PC-3 (cell line): ENCODE measurements at regions not wholly inside any gene's neighbourhood (a gene's known extent, or its start where the extent isn't known, plus 50 kb on each side); places are given as distances from the start of the nearest gene placed in this dataset.

ENCODE experiments used
- ATAC-seq: fragments of 200-7000 bp; cut with Tn5 transposase; 2 replicates; pipeline ENCODE4 v1.9.1; 2020; ENCODE audit warnings: mild to moderate bottlenecking, moderate library complexity
- BruUV-seq: library from RNA; stranded (reverse); fragments of 400-500 nt; replicated peaks from 2 replicates; lab custom pipeline; 2021; lab: Mats Ljungman, UMichigan
- CTCF ChIA-PET: fragments of 300-600 bp; sonication (Branson Sonifier 250); formaldehyde crosslinking; loops from one replicate; lab custom pipeline; 2022; ENCODE audit warnings: antibody characterized with exemption; lab: Charles Lee
- POLR2A ChIA-PET: fragments of 300-600 bp; sonication (Branson Sonifier 250); formaldehyde crosslinking; loops from one replicate; lab custom pipeline; 2022; ENCODE audit warnings: antibody characterized with exemption; ENCODE audit not compliant: unreplicated experiment; lab: Charles Lee
- DNase-seq: peaks from one replicate; pipeline ENCODE4 v3.0.0-alpha.2; 2015
- H2AFZ ChIP-seq: fragments of 300-600 bp; sonication (generic); 2 replicates; pipeline ENCODE4 v1.6.0; 2016; ENCODE audit warnings: antibody characterized with exemption, low read length
- H3F3A ChIP-seq: fragments of 300-600 bp; sonication (generic); one replicate; pipeline ENCODE4 v1.6.0; 2017; ENCODE audit warnings: antibody characterized with exemption, low read length, control low read depth, mild to moderate bottlenecking; ENCODE audit not compliant: unreplicated experiment
- H3K27ac ChIP-seq: fragments of 300-600 bp; sonication (generic); 2 replicates; pipeline ENCODE4 v1.5.1; 2016; ENCODE audit warnings: mild to moderate bottlenecking, low read length
- H3K27me3 ChIP-seq: fragments of 300-600 bp; sonication (generic); 2 replicates; pipeline ENCODE4 v1.6.1; 2016; ENCODE audit warnings: low read length, mixed read lengths
- H3K36me3 ChIP-seq: fragments of 300-600 bp; sonication (generic); 2 replicates; pipeline ENCODE4 v1.6.1; 2016; ENCODE audit warnings: low read depth, mixed run types, low read length, mixed read lengths
- H3K4me1 ChIP-seq: fragments of 300-600 bp; sonication (generic); 2 replicates; pipeline ENCODE4 v1.5.1; 2016; ENCODE audit warnings: low read length; ENCODE audit not compliant: insufficient read depth
- H3K4me2 ChIP-seq: fragments of 300-600 bp; sonication (generic); 2 replicates; pipeline ENCODE4 v1.6.0; 2016; ENCODE audit warnings: low read length
- H3K4me3 ChIP-seq: fragments of 300-600 bp; sonication (generic); 2 replicates; pipeline ENCODE4 v1.5.1; 2016; ENCODE audit warnings: mild to moderate bottlenecking, low read length, mixed read lengths
- H3K79me2 ChIP-seq: fragments of 300-600 bp; sonication (generic); 2 replicates; pipeline ENCODE4 v1.6.1; 2017; ENCODE audit warnings: low read length, mixed read lengths
- H3K9ac ChIP-seq: fragments of 300-600 bp; sonication (generic); 2 replicates; pipeline ENCODE4 v1.6.0; 2016; ENCODE audit warnings: mild to moderate bottlenecking, low read length
- H3K9me2 ChIP-seq: fragments of 300-600 bp; sonication (generic); replicated peaks from 2 replicates; pipeline ENCODE4 v1.6.1; 2016; ENCODE audit warnings: mixed run types, low read length, mixed read lengths
- H3K9me3 ChIP-seq: fragments of 300-600 bp; sonication (generic); 2 replicates; pipeline ENCODE4 v1.6.1; 2016; ENCODE audit warnings: low read length, mixed read lengths
- H4K20me1 ChIP-seq: fragments of 300-600 bp; sonication (generic); 2 replicates; pipeline ENCODE4 v1.6.1; 2016; ENCODE audit warnings: low read length, mixed read lengths
- EZH2 ChIP-seq: fragments of 300-600 bp; sonication (generic); IDR thresholded peaks from one replicate; pipeline ENCODE4 v1.6.1; 2017; ENCODE audit warnings: antibody characterized with exemption, mild to moderate bottlenecking, low read length; ENCODE audit not compliant: unreplicated experiment
- EZH2phosphoT487 ChIP-seq: fragments of 300-600 bp; sonication (generic); IDR thresholded peaks from 2 replicates; pipeline ENCODE4 v1.6.1; 2018; ENCODE audit warnings: mild to moderate bottlenecking, antibody characterized with exemption, low read length, borderline replicate concordance
- intact Hi-C: fragments of 100-400 bp; cut with micrococcal nuclease; formaldehyde crosslinking; loops from 2 replicates; pipeline ENCODE4 v1.9.0; 2023
- TF ChIP-seq, protein P1 (sequence below): fragments of 300-600 bp; sonication (generic); conservative IDR thresholded peaks from 2 replicates; pipeline ENCODE4 v1.5.1; 2017; ENCODE audit warnings: antibody characterized with exemption, low read depth, mild to moderate bottlenecking, low read length

DNA sequence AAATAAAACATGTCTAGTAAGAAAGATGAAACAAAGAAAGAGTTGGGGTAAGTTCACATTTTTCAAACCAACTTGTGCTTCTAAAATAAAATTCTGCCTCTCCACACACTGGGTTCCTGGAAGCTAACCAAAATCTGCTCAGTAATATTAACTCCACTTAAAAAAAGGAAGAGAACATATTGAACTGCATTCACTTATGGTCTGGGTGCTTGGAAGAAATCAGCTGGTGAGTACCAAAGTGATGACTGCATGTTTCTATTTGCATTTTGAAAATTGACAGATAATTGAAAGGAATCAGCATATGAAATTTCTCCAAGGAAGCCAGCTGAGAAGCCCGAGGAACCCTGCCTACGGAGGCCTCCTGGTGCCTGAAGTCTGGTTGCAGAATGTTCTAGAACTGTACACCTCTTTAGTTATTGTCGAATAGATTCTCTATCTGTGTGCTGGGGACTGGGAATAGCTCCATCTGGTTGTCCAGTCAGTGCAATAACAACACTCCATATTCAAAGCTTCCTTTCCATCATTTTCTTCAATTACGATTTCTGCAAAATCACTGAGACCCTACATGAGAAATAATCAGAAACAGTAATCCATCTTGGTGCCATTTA is 836.1 kb downstream of the VRK1 start:
- H3K4me1 ChIP-seq: no peaks in the 10 kb centered on the region
- no peak overlapping the region for H2AFZ ChIP-seq
- H3K79me2 ChIP-seq: no peaks in the 10 kb centered on the region
- no peak overlapping the region for H3K4me3 ChIP-seq
- H3K36me3 ChIP-seq: no peaks in the 10 kb centered on the region
- no peak overlapping the region for H3K9ac ChIP-seq
- intact Hi-C loops: no loop called here
- H3K9me3 ChIP-seq: no peaks in the 10 kb centered on the region
- H4K20me1 ChIP-seq: no peaks in the 10 kb centered on the region
- TF ChIP-seq EZH2phosphoT487 (no peak), EZH2 (no peak)
- TF ChIP-seq, protein P1, sequence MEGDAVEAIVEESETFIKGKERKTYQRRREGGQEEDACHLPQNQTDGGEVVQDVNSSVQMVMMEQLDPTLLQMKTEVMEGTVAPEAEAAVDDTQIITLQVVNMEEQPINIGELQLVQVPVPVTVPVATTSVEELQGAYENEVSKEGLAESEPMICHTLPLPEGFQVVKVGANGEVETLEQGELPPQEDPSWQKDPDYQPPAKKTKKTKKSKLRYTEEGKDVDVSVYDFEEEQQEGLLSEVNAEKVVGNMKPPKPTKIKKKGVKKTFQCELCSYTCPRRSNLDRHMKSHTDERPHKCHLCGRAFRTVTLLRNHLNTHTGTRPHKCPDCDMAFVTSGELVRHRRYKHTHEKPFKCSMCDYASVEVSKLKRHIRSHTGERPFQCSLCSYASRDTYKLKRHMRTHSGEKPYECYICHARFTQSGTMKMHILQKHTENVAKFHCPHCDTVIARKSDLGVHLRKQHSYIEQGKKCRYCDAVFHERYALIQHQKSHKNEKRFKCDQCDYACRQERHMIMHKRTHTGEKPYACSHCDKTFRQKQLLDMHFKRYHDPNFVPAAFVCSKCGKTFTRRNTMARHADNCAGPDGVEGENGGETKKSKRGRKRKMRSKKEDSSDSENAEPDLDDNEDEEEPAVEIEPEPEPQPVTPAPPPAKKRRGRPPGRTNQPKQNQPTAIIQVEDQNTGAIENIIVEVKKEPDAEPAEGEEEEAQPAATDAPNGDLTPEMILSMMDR: no peak
- DNase-seq (no peak), ATAC-seq (no peak)
- POLR2A ChIA-PET: no interaction called here
- no peaks in the 10 kb centered on the region for H3K9me2 ChIP-seq
- peaks cover 44% of the 10 kb centered on the region for H3K27me3 ChIP-seq
- no peak overlapping the region for H3K4me2 ChIP-seq
- no TSS peak for BruUV-seq
- CTCF ChIA-PET: interaction anchor here (0.7 kb wide), 1 partner anchor 226 kb away, joined by 3 read pairs; no protein-coding TSS in a partner anchor
- no peak overlapping the region for H3K27ac ChIP-seq
- H3F3A ChIP-seq: no peaks in the 10 kb centered on the region

DNA sequence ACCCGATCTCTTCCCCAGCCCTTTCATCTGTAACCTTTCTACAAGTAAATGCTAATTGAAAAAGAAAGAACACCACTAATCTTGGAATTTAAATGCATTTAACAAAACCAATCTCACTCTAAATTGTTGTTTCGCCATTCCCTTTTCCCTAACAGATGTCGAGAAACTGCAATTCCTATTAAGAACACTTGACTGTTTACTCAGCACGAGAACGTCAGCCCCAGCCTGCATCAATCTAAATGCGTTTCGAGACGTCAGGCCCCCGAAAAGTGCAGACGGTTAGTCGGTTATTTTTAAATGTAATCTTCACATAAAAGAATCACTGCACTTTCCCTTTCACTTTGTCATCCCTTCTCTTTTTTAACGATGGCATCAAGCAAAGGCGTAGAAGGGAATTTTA is 837.6 kb downstream of the VRK1 start:
- peak overlapping the region; percentile 48 for H2AFZ ChIP-seq
- peak overlapping the region; percentile 56 for H3K4me3 ChIP-seq
- TF ChIP-seq EZH2 (no peak), EZH2phosphoT487 (no peak)
- TF ChIP-seq, protein P1: no peak
- DNase-seq (peak; percentile 26), ATAC-seq (peak; percentile 53)
- H3K27me3 ChIP-seq: peaks cover 44% of the 10 kb centered on the region
- intact Hi-C loops: no loop called here
- BruUV-seq: no TSS peak
- H4K20me1 ChIP-seq: no peaks in the 10 kb centered on the region
- H3K36me3 ChIP-seq: no peaks in the 10 kb centered on the region
- no peaks in the 10 kb centered on the region for H3K9me2 ChIP-seq
- no peak overlapping the region; the same call in 1 of the 2 replicates for H3K9ac ChIP-seq
- ChIA-PET POLR2A (no interaction called here), CTCF (no interaction called here)
- H3K4me1 ChIP-seq: no peaks in the 10 kb centered on the region
- no peaks in the 10 kb centered on the region for H3F3A ChIP-seq
- H3K27ac ChIP-seq: no peak overlapping the region
- H3K79me2 ChIP-seq: no peaks in the 10 kb centered on the region
- H3K9me3 ChIP-seq: no peaks in the 10 kb centered on the region
- peak overlapping the region; percentile 73 for H3K4me2 ChIP-seq

- H3F3A ChIP-seq: no peaks in the 10 kb centered on the region
- H3K79me2 ChIP-seq: no peaks in the 10 kb centered on the region
- no peak for ATAC-seq
- H3K27ac ChIP-seq: no peak overlapping the region
- no peak for DNase-seq
- H4K20me1 ChIP-seq: no peaks in the 10 kb centered on the region
- H3K4me1 ChIP-seq: no peaks in the 10 kb centered on the region
- intact Hi-C loops: no loop called here
- no peaks in the 10 kb centered on the region for H3K36me3 ChIP-seq
- ChIA-PET POLR2A (no interaction called here), CTCF (no interaction called here)
- H3K9ac ChIP-seq: no peak overlapping the region
- H2AFZ ChIP-seq: no peak overlapping the region
- no peak for TF ChIP-seq EZH2phosphoT487
- TF ChIP-seq, protein P1: no peak
- TF ChIP-seq EZH2: no peak
- peaks cover 36% of the 10 kb centered on the region; the same call in 1 of the 2 replicates for H3K27me3 ChIP-seq
- no peak overlapping the region for H3K4me2 ChIP-seq
- H3K4me3 ChIP-seq: no peak overlapping the region
- H3K9me3 ChIP-seq: no peaks in the 10 kb centered on the region
- H3K9me2 ChIP-seq: no peaks in the 10 kb centered on the region
- no TSS peak for BruUV-seq
These were observed 841.7 kb downstream of the VRK1 start for GRCh38 chr14:97638864-97639263.
